ENCODE measurements at regions not wholly inside any gene's neighbourhood (a gene's known extent, or its start where the extent isn't known, plus 50 kb on each side); places are given as distances from the start of the nearest gene placed in this dataset.

DNA sequence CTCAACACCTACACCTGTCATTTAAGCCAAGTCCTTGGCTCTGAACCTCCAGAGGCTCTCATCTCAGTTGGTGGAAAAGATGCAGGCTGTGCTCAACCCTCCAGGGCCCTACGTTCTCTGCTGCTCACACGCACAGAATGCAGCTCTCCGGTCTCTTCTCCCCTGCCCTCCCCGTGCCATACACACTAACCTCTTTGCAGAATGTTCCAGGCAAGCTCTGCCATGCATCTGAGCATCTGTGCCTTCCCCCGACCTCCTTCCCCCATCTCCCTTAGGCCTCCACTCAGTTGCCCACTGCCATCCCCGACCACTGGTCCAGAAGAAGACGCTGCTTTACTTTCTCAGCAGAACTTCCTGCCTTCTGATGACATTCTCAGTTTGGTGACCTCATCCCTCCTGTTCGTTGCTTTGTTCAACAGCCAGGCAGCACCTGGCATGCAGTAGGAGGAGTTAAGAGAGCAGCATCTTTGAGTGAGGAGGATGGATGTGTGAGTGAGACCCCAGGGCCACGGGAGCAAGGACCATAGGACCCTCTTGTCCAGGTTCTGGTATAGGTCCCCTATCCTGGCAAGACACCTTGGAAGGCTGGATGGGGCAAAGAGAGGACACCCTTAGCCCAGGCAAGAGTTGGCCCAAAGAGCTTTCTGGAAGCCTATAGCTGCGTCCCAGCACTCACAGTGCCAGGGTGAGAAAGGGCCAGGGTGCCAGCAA lies 598.0 kb downstream of the BRD1 start:
- Histone ChIP-seq H3K27me3 (ENCODE audit: insufficient read depth, low read length) (peaks cover 25% of the 10 kb centered on the region), H3K9me2 (ENCODE audit: insufficient read depth) (no peaks in the 10 kb centered on the region), H3K9me3 (ENCODE audit: control insufficient read depth in 1 of 2, insufficient read depth in 1 of 2, low read depth in 1 of 2, low read length in 2 of 2) (no peaks in the 10 kb centered on the region), H3K36me3 (ENCODE audit: control insufficient read depth in 1 of 2, insufficient read depth in 2 of 2, low read length in 2 of 2) (no peaks in the 10 kb centered on the region), H3K4me2 (ENCODE audit: low read length) (no peak overlapping the region), H3K4me3 (replicated peaks in 1 of 2; ENCODE audit: low read depth in 1 of 2, low read length in 2 of 2) (no peak overlapping the region), H2AFZ (ENCODE audit: low read depth, low read length, poor library complexity, severe bottlenecking) (no peak overlapping the region), H3K4me1 (ENCODE audit: control insufficient read depth in 1 of 2, insufficient read depth in 2 of 2, low read length in 2 of 2) (no peaks in the 10 kb centered on the region), H4K20me1 (ENCODE audit: insufficient read depth) (no peaks in the 10 kb centered on the region), H3K79me2 (ENCODE audit: insufficient read depth, low read length) (no peaks in the 10 kb centered on the region), H3K9ac (ENCODE audit: low read length) (no peak overlapping the region), H3K27ac (ENCODE audit: low read depth, low read length) (no peak overlapping the region)
- RAD21 ChIA-PET (ENCODE audit: low non-redundant PET in 1 of 2, low total read pairs in 2 of 2, uncharacterized antibody in 2 of 2, unreplicated experiment in 2 of 2) = no interaction called here
- no TSS peak for BruUV-seq (replicated peaks)
- TF ChIP-seq SRF (IDR thresholded peaks at IDR 0.05; ENCODE audit: low read depth) (no peak), ELF1 (IDR thresholded peaks at IDR 0.05; ENCODE audit: borderline replicate concordance, low read depth) (no peak), TCF7L2 (IDR thresholded peaks at IDR 0.05; ENCODE audit: borderline replicate concordance, extremely low read depth, insufficient read depth, insufficient read length) (no peak), ZBTB33 (IDR thresholded peaks at IDR 0.05; ENCODE audit: extremely low read depth, insufficient replicate concordance, low read length) (no peak), POLR2AphosphoS5 (IDR thresholded peaks at IDR 0.05; ENCODE audit: low read depth, low read length) (no peak), ZNF274 (IDR thresholded peaks at IDR 0.05; ENCODE audit: low read depth, low read length) (no peak), CBX3 (IDR thresholded peaks at IDR 0.05; ENCODE audit: low read depth) (no peak), ZFX (IDR thresholded peaks at IDR 0.05) (no peak), REST (IDR thresholded peaks at IDR 0.05; ENCODE audit: low read depth) (no peak), CTCF (IDR thresholded peaks at IDR 0.05 in 2 of 3, conservative IDR thresholded peaks at IDR 0.05 in 1 of 3; ENCODE audit: borderline replicate concordance in 1 of 3, insufficient read depth in 1 of 3, low read depth in 2 of 3, low read length in 2 of 3) (no peak), CEBPB (IDR thresholded peaks at IDR 0.05; ENCODE audit: low read depth) (no peak), EZH2phosphoT487 (IDR thresholded peaks at IDR 0.05; ENCODE audit: borderline replicate concordance) (no peak)
- intact Hi-C loops (cut with micrococcal nuclease) = no loop called here
- DNase-seq (ENCODE audit: low read depth, low spot score) (no peak), ATAC-seq (no peak)
- POLR2A ChIA-PET = no interaction called here
- CTCF ChIA-PET = no interaction called here
